Peyer's patch (tissue), 4 donors: ENCODE measurements at regions not wholly inside any gene's neighbourhood (a gene's known extent, or its start where the extent isn't known, plus 50 kb on each side); places are given as distances from the start of the nearest gene placed in this dataset.

ENCODE experiments used
- DNase-seq, 3 donors: peaks; one replicate each; pipeline ENCODE4 v3.0.0-alpha.2; 2017 to 2019
- H3K27ac ChIP-seq, 4 donors: fragments of 200-600 bp; sonication (generic); one replicate each; pipeline ENCODE4 v1.5.1; 2016 to 2019
- H3K27me3 ChIP-seq, 2 donors: fragments of 200-600 bp; sonication (generic); one replicate each; pipeline ENCODE4 v1.5.1; 2019
- H3K36me3 ChIP-seq, 3 donors: fragments of 200-600 bp; sonication (generic); one replicate each; pipeline ENCODE4 v1.5.1; 2016 to 2019
- H3K4me1 ChIP-seq, 4 donors: fragments of 200-600 bp; sonication (generic); one replicate each; pipeline ENCODE4 v1.5.1; 2016 to 2019
- H3K4me3 ChIP-seq, 4 donors: fragments of 200-600 bp; sonication (generic); 1 replicate in 3 of 4; 2 replicates in 1 of 4; pipeline ENCODE4 v1.5.1; 2016 to 2019; ENCODE audit warnings: mild to moderate bottlenecking in 1 of 4
- H3K9me3 ChIP-seq, 4 donors: fragments of 200-600 bp; sonication (generic); one replicate each; pipeline ENCODE4 v1.5.1; 2016 to 2019; ENCODE audit warnings: mild to moderate bottlenecking in 1 of 4
- CTCF ChIP-seq, 6 experiments: fragments of 450-650 bp in 4 of 6; fragments of 200-600 bp in 2 of 6; sonication (generic) in 1 of 6; IDR thresholded peaks; one replicate each; pipeline ENCODE4 v1.5.1; 2017 to 2019; ENCODE audit warnings: antibody characterized with exemption in 6 of 6, mild to moderate bottlenecking in 3 of 6, moderate library complexity in 1 of 6
- POLR2A ChIP-seq, 2 donors: fragments of 450-650 bp; IDR thresholded peaks; one replicate each; pipeline ENCODE4 v1.5.1; 2017; ENCODE audit warnings: antibody characterized with exemption in 2 of 2, mild to moderate bottlenecking in 2 of 2, moderate library complexity in 2 of 2

- no peaks in the 10 kb centered on the region for H3K27me3 ChIP-seq
- no peaks in the 10 kb centered on the region for H3K4me1 ChIP-seq
- H3K9me3 ChIP-seq: peaks cover 0 to 5% (median 0%) of the 10 kb centered on the region in 4 donors
- no peak for TF ChIP-seq CTCF (IDR thresholded peaks at IDR 0.05)
- TF ChIP-seq POLR2A (IDR thresholded peaks at IDR 0.05): no peak
- no peak overlapping the region for H3K27ac ChIP-seq
- DNase-seq: no peak
- H3K36me3 ChIP-seq: no peaks in the 10 kb centered on the region
- H3K4me3 ChIP-seq: no peak overlapping the region
Measured at GRCh38 chr10:32121648-32122047, 65.4 kb upstream of the KIF5B start.

GRCh38 chr10:32120147-32120546 lies 63.9 kb upstream of the KIF5B start:
- no peaks in the 10 kb centered on the region for H3K27me3 ChIP-seq
- no peak overlapping the region for H3K4me3 ChIP-seq
- no peaks in the 10 kb centered on the region for H3K4me1 ChIP-seq
- H3K9me3 ChIP-seq: peaks cover 0 to 5% (median 0%) of the 10 kb centered on the region in 4 donors
- no peaks in the 10 kb centered on the region for H3K36me3 ChIP-seq
- no peak overlapping the region for H3K27ac ChIP-seq
- DNase-seq: no peak
- no peak for TF ChIP-seq CTCF (IDR thresholded peaks at IDR 0.05)
- TF ChIP-seq POLR2A (IDR thresholded peaks at IDR 0.05): no peak

- Histone ChIP-seq H3K9me3 (no peaks in the 10 kb centered on the region), H3K4me1 (no peaks in the 10 kb centered on the region), H3K36me3 (no peaks in the 10 kb centered on the region), H3K27ac (no peak overlapping the region), H3K4me3 (no peak overlapping the region), H3K27me3 (no peaks in the 10 kb centered on the region)
- DNase-seq: no peak
- TF ChIP-seq CTCF (IDR thresholded peaks at IDR 0.05) (no peak), POLR2A (IDR thresholded peaks at IDR 0.05) (no peak)
Measured at GRCh38 chr10:32114508-32114907, 58.3 kb upstream of the KIF5B start.

GRCh38 chr10:32112055-32112454 lies 55.8 kb upstream of the KIF5B start:
- Histone ChIP-seq H3K27me3 (no peaks in the 10 kb centered on the region), H3K4me3 (no peak overlapping the region), H3K27ac (no peak overlapping the region), H3K4me1 (no peaks in the 10 kb centered on the region), H3K9me3 (no peaks in the 10 kb centered on the region), H3K36me3 (no peaks in the 10 kb centered on the region)
- DNase-seq: no peak
- no peak for TF ChIP-seq POLR2A (IDR thresholded peaks at IDR 0.05)
- TF ChIP-seq CTCF (IDR thresholded peaks at IDR 0.05): no peak

GRCh38 chr10:32111585-32111984 lies 55.4 kb upstream of the KIF5B start:
- TF ChIP-seq CTCF (IDR thresholded peaks at IDR 0.05) (no peak), POLR2A (IDR thresholded peaks at IDR 0.05) (no peak)
- H3K27me3 ChIP-seq: no peaks in the 10 kb centered on the region

GRCh38 chr10:32110790-32111189 lies 54.6 kb upstream of the KIF5B start:
- no peaks in the 10 kb centered on the region for H3K9me3 ChIP-seq
- H3K4me1 ChIP-seq: no peaks in the 10 kb centered on the region
- no peaks in the 10 kb centered on the region for H3K27me3 ChIP-seq
- no peak overlapping the region for H3K4me3 ChIP-seq
- DNase-seq: no peak
- H3K27ac ChIP-seq: no peak overlapping the region
- no peaks in the 10 kb centered on the region for H3K36me3 ChIP-seq
- TF ChIP-seq CTCF (IDR thresholded peaks at IDR 0.05) (no peak), POLR2A (IDR thresholded peaks at IDR 0.05) (no peak)

More at GRCh38 chr10:32111585-32111984, 55.4 kb upstream of the KIF5B start:
- no peak for DNase-seq
- Histone ChIP-seq H3K36me3 (no peaks in the 10 kb centered on the region), H3K4me3 (no peak overlapping the region), H3K9me3 (no peaks in the 10 kb centered on the region), H3K27ac (no peak overlapping the region), H3K4me1 (no peaks in the 10 kb centered on the region)
